ENCODE measurements at regions not wholly inside any gene's neighbourhood (a gene's known extent, or its start where the extent isn't known, plus 50 kb on each side); places are given as distances from the start of the nearest gene placed in this dataset.

GRCh38 chr5:158389786-158390185, 530.8 kb upstream of the CLINT1 start:
- peaks cover 19% of the 10 kb centered on the region for H3K27me3 Mint-ChIP-seq
- H3K4me1 Mint-ChIP-seq (ENCODE audit: low read depth): peaks cover 29% of the 10 kb centered on the region
- H3K36me3 Mint-ChIP-seq (ENCODE audit: insufficient read depth): no peaks in the 10 kb centered on the region
- DNase-seq (ENCODE audit: low spot score, unreplicated experiment): no peak
- H3K4me3 Mint-ChIP-seq (ENCODE audit: low read depth): no peak overlapping the region
- H3K9me3 Mint-ChIP-seq (ENCODE audit: low read depth): peaks cover 6% of the 10 kb centered on the region
- no peak for TF ChIP-seq CTCF (IDR thresholded peaks at IDR 0.05; ENCODE audit: unreplicated experiment)
- H3K27ac Mint-ChIP-seq: no peak overlapping the region

DNA sequence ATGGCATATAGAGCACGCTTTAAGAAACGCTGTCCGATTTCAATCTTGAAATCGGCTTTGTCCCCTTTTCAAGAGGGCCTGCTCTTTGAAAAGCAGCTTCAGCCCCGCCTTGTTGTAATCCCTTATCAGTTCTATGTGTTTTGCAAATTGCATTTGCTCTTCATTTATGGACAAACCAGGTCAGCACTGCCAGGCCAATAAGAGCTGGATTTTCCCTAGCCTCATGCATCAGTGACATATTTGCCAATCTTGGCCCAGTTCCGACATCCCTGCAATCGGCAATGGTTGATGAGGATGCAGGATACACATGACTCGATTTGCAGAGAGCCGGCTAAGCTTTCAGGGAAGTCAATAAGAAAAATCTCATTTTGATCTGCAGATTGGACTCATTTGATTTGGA, 529.1 kb upstream of the CLINT1 start:
- Mint-ChIP-seq H3K4me3 (ENCODE audit: low read depth) (no peak overlapping the region), H3K9me3 (ENCODE audit: low read depth) (peaks cover 6% of the 10 kb centered on the region), H3K36me3 (ENCODE audit: insufficient read depth) (no peaks in the 10 kb centered on the region), H3K4me1 (ENCODE audit: low read depth) (peaks cover 21% of the 10 kb centered on the region), H3K27ac (no peak overlapping the region), H3K27me3 (peaks cover 19% of the 10 kb centered on the region)
- TF ChIP-seq CTCF (IDR thresholded peaks at IDR 0.05; ENCODE audit: unreplicated experiment): no peak
- no peak for DNase-seq (ENCODE audit: low spot score, unreplicated experiment)

DNA sequence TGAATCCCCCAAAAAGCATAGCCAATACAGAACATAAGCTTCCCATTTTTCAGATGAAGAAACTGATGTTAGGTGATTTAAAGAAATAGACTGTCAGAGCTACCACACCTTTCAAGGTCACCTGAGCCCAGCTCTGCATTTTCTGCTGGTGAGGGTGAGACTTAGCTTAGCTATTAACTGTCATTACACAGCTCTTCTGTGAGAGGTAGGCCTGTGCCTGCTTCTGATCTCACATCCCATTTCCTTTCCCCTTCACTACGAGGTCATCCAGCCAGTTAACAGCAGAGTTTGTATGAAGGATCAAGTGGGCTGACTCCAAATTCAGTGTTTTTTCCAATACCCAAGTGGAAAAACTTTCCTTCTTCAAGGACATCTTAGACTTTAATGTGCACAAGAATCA, 528.6 kb upstream of the CLINT1 start:
- no peak for TF ChIP-seq CTCF (IDR thresholded peaks at IDR 0.05; ENCODE audit: unreplicated experiment)
- Mint-ChIP-seq H3K9me3 (ENCODE audit: low read depth) (peaks cover 6% of the 10 kb centered on the region), H3K27me3 (peaks cover 20% of the 10 kb centered on the region), H3K27ac (no peak overlapping the region), H3K4me3 (ENCODE audit: low read depth) (no peak overlapping the region), H3K36me3 (ENCODE audit: insufficient read depth) (no peaks in the 10 kb centered on the region), H3K4me1 (ENCODE audit: low read depth) (peaks cover 16% of the 10 kb centered on the region)
- no peak for DNase-seq (ENCODE audit: low spot score, unreplicated experiment)

DNA sequence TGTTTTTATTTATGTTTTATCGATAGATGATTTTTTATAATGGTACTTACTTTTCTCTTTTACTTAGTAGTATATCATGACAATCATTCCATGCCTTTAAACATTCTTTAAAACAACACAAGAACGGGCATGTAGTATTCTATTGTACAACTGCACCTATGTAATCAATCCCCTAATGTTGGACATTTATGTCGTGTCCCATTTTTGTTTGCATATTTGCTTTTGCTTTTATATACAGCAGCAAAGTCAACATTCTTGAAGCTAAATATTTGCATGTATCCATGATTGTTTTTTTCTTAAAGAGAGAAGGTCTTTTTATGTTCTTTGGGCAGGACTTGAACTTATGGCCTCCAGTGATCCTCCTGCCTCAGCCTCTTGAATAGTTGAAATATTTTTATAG, 527.0 kb upstream of the CLINT1 start:
- Mint-ChIP-seq H3K36me3 (ENCODE audit: insufficient read depth) (no peaks in the 10 kb centered on the region), H3K27ac (no peak overlapping the region), H3K27me3 (peaks cover 27% of the 10 kb centered on the region), H3K9me3 (ENCODE audit: low read depth) (peaks cover 6% of the 10 kb centered on the region), H3K4me3 (ENCODE audit: low read depth) (no peak overlapping the region), H3K4me1 (ENCODE audit: low read depth) (peaks cover 20% of the 10 kb centered on the region)
- no peak for TF ChIP-seq CTCF (IDR thresholded peaks at IDR 0.05; ENCODE audit: unreplicated experiment)
- DNase-seq (ENCODE audit: low spot score, unreplicated experiment): no peak

GRCh38 chr5:158384535-158385481, 525.9 kb upstream of the CLINT1 start:
- Mint-ChIP-seq H3K4me1 (ENCODE audit: low read depth) (peaks cover 20% of the 10 kb centered on the region), H3K9me3 (ENCODE audit: low read depth) (peaks cover 6% of the 10 kb centered on the region), H3K36me3 (ENCODE audit: insufficient read depth) (no peaks in the 10 kb centered on the region), H3K27ac (no peak overlapping the region), H3K27me3 (peaks cover 35% of the 10 kb centered on the region), H3K4me3 (ENCODE audit: low read depth) (no peak overlapping the region)
- no peak for DNase-seq (ENCODE audit: low spot score, unreplicated experiment)
- TF ChIP-seq CTCF (IDR thresholded peaks at IDR 0.05; ENCODE audit: unreplicated experiment): no peak
